ENCODE measurements at regions not wholly inside any gene's neighbourhood (a gene's known extent, or its start where the extent isn't known, plus 50 kb on each side); places are given as distances from the start of the nearest gene placed in this dataset.

DNA sequence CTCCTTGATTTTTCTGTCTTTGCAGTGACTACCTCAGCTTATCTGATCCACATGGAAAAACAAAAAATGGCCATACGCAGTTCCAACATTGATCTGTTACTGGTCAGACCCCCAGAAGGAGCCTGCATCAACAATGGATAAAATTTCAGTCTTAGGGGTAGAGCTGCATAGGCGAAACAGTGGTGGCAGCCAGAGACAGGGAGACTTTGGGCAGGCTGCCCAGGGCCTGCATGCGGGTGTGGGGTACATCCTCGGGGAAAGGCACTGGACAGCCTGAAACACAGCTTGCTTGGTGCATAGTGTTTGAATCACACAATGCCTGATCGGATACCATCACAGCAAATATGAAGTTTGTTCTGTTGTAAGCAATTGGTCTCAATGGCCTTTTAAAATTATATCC is 847.8 kb downstream of the QKI start:
- TF ChIP-seq, protein P1, sequence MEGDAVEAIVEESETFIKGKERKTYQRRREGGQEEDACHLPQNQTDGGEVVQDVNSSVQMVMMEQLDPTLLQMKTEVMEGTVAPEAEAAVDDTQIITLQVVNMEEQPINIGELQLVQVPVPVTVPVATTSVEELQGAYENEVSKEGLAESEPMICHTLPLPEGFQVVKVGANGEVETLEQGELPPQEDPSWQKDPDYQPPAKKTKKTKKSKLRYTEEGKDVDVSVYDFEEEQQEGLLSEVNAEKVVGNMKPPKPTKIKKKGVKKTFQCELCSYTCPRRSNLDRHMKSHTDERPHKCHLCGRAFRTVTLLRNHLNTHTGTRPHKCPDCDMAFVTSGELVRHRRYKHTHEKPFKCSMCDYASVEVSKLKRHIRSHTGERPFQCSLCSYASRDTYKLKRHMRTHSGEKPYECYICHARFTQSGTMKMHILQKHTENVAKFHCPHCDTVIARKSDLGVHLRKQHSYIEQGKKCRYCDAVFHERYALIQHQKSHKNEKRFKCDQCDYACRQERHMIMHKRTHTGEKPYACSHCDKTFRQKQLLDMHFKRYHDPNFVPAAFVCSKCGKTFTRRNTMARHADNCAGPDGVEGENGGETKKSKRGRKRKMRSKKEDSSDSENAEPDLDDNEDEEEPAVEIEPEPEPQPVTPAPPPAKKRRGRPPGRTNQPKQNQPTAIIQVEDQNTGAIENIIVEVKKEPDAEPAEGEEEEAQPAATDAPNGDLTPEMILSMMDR (IDR thresholded peaks at IDR 0.05), result no peak
- TF ChIP-seq POLR2A (IDR thresholded peaks at IDR 0.05), result no peak

Measured in tibial nerve (tissue), 3 donors.